ENCODE measurements at regions not wholly inside any gene's neighbourhood (a gene's known extent, or its start where the extent isn't known, plus 50 kb on each side); places are given as distances from the start of the nearest gene placed in this dataset.
"Not testable (repeated sequence)": the region's sequence is repeated elsewhere in the genome, so short reads cannot be mapped to it uniquely, and the experiment has no call there.

DNA sequence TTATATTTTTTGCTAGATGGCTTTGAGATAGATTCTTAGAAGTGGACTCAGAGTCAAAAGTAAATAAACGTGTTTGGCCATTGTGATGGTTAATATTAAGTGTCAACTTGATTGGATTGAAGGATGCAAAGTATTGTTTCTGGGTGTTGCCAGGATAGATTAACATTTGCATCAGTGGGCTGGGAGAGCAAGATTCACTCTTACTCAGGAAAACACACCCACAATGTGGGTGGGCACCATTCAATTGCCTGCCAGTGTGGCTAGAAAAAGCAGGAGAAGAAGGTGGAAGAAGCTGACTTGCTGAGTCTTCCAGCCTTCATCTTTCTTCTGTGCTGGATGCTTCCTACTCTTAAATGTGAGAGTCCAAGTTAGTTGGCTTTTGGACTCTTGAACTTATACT lies 368.4 kb upstream of the TSPY2 start:
- not testable (repeated sequence) for DNase-seq

DNA sequence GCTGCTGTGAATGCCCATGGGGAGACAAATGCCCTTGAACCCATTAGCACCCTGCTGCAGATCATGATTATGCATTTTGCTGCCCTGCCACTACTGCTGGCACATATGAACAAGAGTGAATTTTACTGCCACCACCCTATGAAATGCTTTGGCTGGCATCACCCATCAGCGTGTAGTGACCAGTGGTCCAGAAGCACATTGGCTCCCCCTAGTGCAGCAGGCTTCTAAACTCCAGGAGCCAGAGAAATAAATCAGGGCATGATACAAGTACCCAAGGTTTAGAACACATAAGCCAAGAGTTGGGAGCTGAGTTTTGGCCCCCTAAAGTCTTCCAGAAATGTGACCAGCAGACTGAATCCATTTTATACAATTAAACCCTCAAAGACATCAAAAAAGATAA lies 355.4 kb upstream of the TSPY2 start:
- DNase-seq: peak; percentile 0

DNA sequence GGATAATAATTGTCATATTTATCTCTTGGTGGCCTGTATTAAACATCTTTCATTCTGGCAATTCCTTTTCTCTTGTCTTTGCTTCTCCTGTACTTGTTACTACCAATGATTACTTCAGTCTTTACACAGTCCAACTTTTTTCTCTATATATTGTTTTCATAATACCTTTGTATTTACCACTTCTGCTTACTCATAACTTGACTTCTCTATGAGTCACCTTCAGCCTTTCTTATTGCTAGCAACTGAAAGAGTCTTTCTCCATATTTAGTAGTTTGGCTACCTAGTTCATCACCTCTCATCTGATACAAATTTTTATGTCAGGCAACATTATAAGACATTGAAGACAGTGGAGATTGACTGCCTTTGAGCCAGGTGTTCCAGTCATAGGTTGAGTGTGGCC lies 349.3 kb upstream of the TSPY2 start:
- not testable (repeated sequence) for DNase-seq

DNA sequence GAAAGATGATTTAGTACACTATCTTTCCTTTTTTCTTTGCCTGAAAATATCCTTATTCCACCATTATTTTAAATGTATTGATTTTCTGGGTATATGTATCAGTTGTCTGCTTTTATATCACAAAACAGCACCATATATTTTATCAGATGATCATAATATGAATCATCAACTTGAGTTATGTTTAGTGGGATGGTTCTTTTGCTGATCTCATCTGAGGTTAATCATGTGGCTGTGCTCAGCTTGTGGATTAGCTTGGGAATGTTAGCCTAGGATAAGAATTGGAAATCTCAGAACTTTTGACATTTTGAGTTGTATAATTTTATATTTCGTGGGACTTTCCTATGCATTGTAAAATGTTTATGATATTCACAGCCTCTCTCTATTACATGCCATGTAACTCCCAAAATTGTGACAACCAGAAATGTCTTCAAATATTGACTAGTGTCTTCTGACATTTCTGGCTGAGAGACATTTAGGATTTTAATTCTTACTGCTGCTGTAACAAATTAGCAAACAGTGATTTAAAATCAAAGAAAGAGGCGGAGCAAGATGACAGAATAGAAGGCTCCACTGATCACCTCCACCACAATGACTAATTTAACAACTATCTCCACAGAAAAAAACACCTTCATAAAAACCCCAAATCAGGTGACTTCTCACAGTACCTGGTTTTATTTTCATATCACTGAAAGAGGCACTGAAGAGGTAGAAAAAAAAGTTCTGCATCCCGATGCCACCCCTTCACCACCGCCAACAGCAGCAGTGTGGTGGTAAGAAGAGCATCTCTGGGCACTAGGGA lies 337.1 kb upstream of the TSPY2 start:
- DNase-seq: not testable (repeated sequence)

DNA sequence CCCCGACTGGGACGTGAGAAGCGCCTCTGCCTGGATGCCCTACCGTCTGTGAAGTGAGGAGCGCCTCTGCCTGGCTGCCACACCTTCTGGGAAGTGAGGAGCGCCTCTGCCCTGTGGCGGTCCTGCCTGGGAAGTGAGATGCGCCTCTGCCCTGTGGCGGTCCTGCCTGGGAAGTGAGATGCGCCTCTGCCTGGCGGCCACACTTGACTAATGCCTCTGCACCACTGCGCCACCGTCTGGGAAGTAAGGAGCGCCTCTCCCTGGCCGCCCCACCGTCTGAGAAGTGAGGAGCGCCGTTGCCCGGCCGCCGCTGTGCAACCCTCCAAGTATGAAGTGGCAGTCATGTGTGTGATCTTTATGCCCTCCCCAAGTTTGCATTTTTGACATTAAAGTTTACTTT lies 307.6 kb upstream of the TSPY2 start:
- not testable (repeated sequence) for DNase-seq

DNA sequence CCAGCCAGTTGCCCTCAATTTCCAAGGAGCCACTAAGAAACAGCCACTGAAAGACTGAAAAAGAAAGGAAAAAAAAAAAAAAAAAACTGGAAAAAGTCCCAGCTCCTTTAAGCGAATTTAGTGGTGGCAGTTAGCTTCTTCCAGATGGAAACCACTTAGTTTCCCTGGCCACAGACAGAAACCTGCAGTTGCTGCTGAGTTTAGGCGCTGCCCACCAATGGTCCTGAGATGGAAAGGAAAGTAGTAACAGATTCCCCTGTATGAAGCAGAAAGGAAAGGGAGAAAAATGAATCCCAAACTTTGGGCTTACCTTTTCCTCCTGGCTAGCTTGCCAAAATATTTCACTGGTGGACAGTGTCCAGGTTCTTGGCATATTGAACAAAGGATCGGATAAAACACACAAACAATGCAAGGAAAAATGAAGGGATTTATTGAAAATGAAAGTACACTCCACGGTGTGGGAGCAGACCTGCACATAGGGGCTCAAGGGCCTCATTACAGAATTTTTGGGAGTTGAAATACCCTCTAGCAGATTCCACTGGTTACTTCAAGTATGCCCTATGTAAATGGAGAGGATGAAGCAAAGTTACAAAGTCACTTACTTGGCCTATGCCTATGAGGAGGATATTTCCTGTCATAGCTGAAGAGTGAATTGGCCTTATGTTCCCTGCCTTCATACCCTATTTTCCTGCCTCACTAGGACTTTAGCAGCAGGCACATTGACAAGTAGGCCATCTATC lies 299.5 kb upstream of the TSPY2 start:
- DNase-seq: not testable (repeated sequence)

DNA sequence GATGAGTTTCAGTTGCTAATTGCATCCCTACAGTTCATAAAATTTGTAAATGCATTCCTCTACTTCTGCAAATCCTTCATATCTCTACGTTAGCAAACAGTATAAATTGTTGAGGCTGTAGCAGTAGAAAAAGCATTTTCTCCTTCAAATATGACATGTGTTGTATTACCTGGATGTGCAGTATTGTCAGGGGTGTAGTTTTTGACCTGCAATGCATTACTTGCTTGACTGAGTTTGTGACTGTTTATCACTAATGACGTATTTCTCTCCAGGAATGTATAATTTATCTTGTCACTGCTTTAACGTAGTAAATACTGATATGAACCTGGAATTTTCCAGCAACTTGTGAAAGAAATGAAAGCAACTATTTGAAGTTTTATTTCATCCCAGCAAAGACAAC lies 279.0 kb upstream of the TSPY2 start:
- DNase-seq: not testable (repeated sequence)

DNA sequence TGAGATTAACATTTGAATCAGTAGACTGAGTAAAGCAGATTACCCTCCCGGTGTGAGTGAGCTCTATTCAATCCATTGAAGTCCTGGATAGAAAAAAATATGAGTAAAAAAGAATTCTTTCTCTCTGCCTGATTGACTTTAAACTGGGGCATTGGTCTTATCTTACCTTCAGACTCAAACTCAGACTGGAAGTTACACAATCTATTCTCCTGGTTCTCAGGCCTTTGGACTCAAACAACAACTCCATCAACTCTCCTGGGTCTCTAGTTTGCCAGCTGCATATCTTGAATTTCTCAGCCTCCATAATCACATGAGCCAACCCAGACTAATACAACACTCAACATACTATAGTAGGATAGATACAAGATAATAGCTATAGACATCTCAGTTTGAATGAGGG lies 255.4 kb upstream of the TSPY2 start:
- DNase-seq: not testable (repeated sequence)
